B cell (primary cell): ENCODE measurements at regions not wholly inside any gene's neighbourhood (a gene's known extent, or its start where the extent isn't known, plus 50 kb on each side); places are given as distances from the start of the nearest gene placed in this dataset.

ENCODE experiments used
- ATAC-seq: fragments of 200-7000 bp; cut with Tn5 transposase; one replicate; pipeline ENCODE4 v1.10.0; 2021; ENCODE audit warnings: low read depth, mild to moderate bottlenecking, moderate number of reproducible peaks, moderate library complexity
- CTCF ChIA-PET: fragments of 350-600 bp; sonication (Branson Sonifier 250); formaldehyde crosslinking; loops from one replicate; lab custom pipeline; 2021; ENCODE audit warnings: antibody characterized with exemption, inconsistent platforms; lab: Charles Lee
- POLR2A ChIA-PET: fragments of 350-600 bp; sonication (Branson Sonifier 250); formaldehyde crosslinking; loops from one replicate; lab custom pipeline; 2021; ENCODE audit warnings: antibody characterized with exemption; lab: Charles Lee
- DNase-seq: peaks from one replicate; pipeline ENCODE4 v3.0.0; 2013
- H2AFZ ChIP-seq: 2 replicates; pipeline ENCODE4 v1.6.1; 2012; ENCODE audit warnings: mild to moderate bottlenecking, low read depth, low read length; ENCODE audit not compliant: insufficient read depth, poor library complexity, severe bottlenecking
- H3K27ac ChIP-seq, 2 donors: 1 replicate in 1 of 2; 2 replicates in 1 of 2; pipeline ENCODE4 v1.5.1; 2012 to 2013; ENCODE audit warnings: low read length in 2 of 2, mild to moderate bottlenecking in 2 of 2, moderate library complexity in 1 of 2
- H3K27me3 ChIP-seq, 4 experiments: fragments of 200-600 bp in 1 of 4; sonication (generic) in 1 of 4; replicated peaks in 1 of 4; 1 replicate in 2 of 4; 2 replicates in 2 of 4; pipeline versions ENCODE4 v1.6.1 to v1.7.0; 2013 to 2016; ENCODE audit warnings: low read length in 3 of 4, mild to moderate bottlenecking in 2 of 4, mixed read lengths in 1 of 4, moderate library complexity in 1 of 4; ENCODE audit not compliant: insufficient read depth in 4 of 4, control insufficient read depth in 3 of 4; ENCODE audit errors: control extremely low read depth in 1 of 4
- H3K36me3 ChIP-seq, 2 experiments: replicated peaks in 1 of 2; 1 replicate in 1 of 2; 2 replicates in 1 of 2; pipeline versions ENCODE4 v1.6.1 to v1.7.1; 2013; ENCODE audit warnings: low read length in 1 of 2; ENCODE audit not compliant: insufficient read depth in 2 of 2, control insufficient read depth in 1 of 2; ENCODE audit errors: control extremely low read depth in 1 of 2, extremely low read depth in 1 of 2
- H3K4me1 ChIP-seq, 2 donors: fragments of 200-600 bp in 1 of 2; sonication (generic) in 1 of 2; 1 replicate in 1 of 2; 2 replicates in 1 of 2; pipeline versions ENCODE4 v1.5.1 to v1.6.1; 2013 to 2017; ENCODE audit warnings: low read length in 2 of 2; ENCODE audit not compliant: control insufficient read depth in 2 of 2, insufficient read depth in 2 of 2
- H3K4me2 ChIP-seq: replicated peaks from 2 replicates; pipeline ENCODE3; 2012; ENCODE audit warnings: mild to moderate bottlenecking, low read depth, low read length; ENCODE audit not compliant: poor library complexity, severe bottlenecking
- H3K4me3 ChIP-seq, 5 experiments: fragments of 200-600 bp in 1 of 5; sonication (generic) in 1 of 5; 1 replicate in 3 of 5; 2 replicates in 2 of 5; pipeline versions ENCODE4 v1.5.1 to v1.7.0; 2011 to 2016; ENCODE audit warnings: low read length in 4 of 5, mild to moderate bottlenecking in 4 of 5, low read depth in 2 of 5, control low read depth in 1 of 5, moderate library complexity in 1 of 5; ENCODE audit not compliant: insufficient read depth in 1 of 5; ENCODE audit errors: control extremely low read depth in 1 of 5, extremely low read depth in 1 of 5
- H3K79me2 ChIP-seq: fragments of 200-600 bp; sonication (generic); one replicate; pipeline ENCODE4 v1.6.0; 2016; ENCODE audit warnings: low read length; ENCODE audit not compliant: control insufficient read depth, insufficient read depth
- H3K9ac ChIP-seq: fragments of 200-600 bp; sonication (generic); 2 replicates; pipeline ENCODE4 v1.6.1; 2017; ENCODE audit warnings: mild to moderate bottlenecking, low read length, moderate library complexity
- H3K9me3 ChIP-seq, 3 donors: one replicate each; pipeline versions ENCODE4 v1.6.1 to v1.7.1; 2013; ENCODE audit warnings: low read length in 2 of 3; ENCODE audit not compliant: control insufficient read depth in 2 of 3, insufficient read depth in 1 of 3; ENCODE audit errors: control extremely low read depth in 1 of 3
- H4K20me1 ChIP-seq: 2 replicates; pipeline ENCODE4 v1.6.0; 2012; ENCODE audit warnings: mild to moderate bottlenecking, low read length; ENCODE audit not compliant: insufficient read depth, control insufficient read depth, poor library complexity, severe bottlenecking
- H3K27ac Mint-ChIP-seq: one replicate; pipeline ENCODE4 v1.8.0; 2021; ENCODE audit warnings: mixed read lengths
- H3K27me3 Mint-ChIP-seq: one replicate; pipeline ENCODE4 v1.8.0; 2021; ENCODE audit warnings: mixed read lengths
- H3K4me1 Mint-ChIP-seq: one replicate; pipeline ENCODE4 v1.8.0; 2021; ENCODE audit warnings: mixed read lengths
- H3K4me3 Mint-ChIP-seq: one replicate; pipeline ENCODE4 v1.8.0; 2021; ENCODE audit warnings: mixed read lengths
- H3K9me3 Mint-ChIP-seq: one replicate; pipeline ENCODE4 v1.8.0; 2022; ENCODE audit warnings: mixed read lengths; ENCODE audit not compliant: insufficient read depth
- CTCF ChIP-seq: fragments of 200-600 bp; IDR thresholded peaks from one replicate; pipeline ENCODE4 v1.8.0; 2022; ENCODE audit warnings: antibody characterized with exemption, mild to moderate bottlenecking
- EZH2 ChIP-seq: IDR thresholded peaks from 2 replicates; pipeline ENCODE4 v1.6.1; 2012; ENCODE audit warnings: borderline replicate concordance, low read depth, mild to moderate bottlenecking, moderate library complexity, low read length; ENCODE audit not compliant: insufficient read depth, poor library complexity, severe bottlenecking
- WGBS: methylation state at CpG from one replicate; pipeline ENCODE4 v1.1.5; 2013; ENCODE audit warnings: missing lambda C conversion rate; ENCODE audit not compliant: insufficient coverage; 5-methylcytosine and 5-hydroxymethylcytosine counted together
- intact Hi-C: fragments of 100-400 bp; cut with micrococcal nuclease; formaldehyde crosslinking; loops from one replicate; pipeline ENCODE4 v1.10.0; 2022

- no peak for ATAC-seq
- no peaks in the 10 kb centered on the region for H3K27me3 ChIP-seq
- no peaks in the 10 kb centered on the region for H3K36me3 ChIP-seq
- TF ChIP-seq EZH2 (no peak), CTCF (no peak)
- Mint-ChIP-seq H3K27me3 (no peaks in the 10 kb centered on the region), H3K4me3 (no peak overlapping the region), H3K27ac (no peak overlapping the region), H3K4me1 (no peaks in the 10 kb centered on the region), H3K9me3 (no peaks in the 10 kb centered on the region)
- no peaks in the 10 kb centered on the region for H4K20me1 ChIP-seq
- ChIA-PET CTCF (no interaction called here), POLR2A (no interaction called here)
- H3K4me3 ChIP-seq: no peak overlapping the region
- no peak overlapping the region for H3K27ac ChIP-seq
- no peaks in the 10 kb centered on the region for H3K4me1 ChIP-seq
- no peaks in the 10 kb centered on the region for H3K79me2 ChIP-seq
- H3K4me2 ChIP-seq: no peak overlapping the region
- no peak overlapping the region for H2AFZ ChIP-seq
- WGBS: 93% methylated on average over 2 of the region's 4 CpGs
- H3K9ac ChIP-seq: no peak overlapping the region
- H3K9me3 ChIP-seq: peaks cover 0 to 1% (median 0%) of the 10 kb centered on the region in 3 donors
- intact Hi-C loops: no loop called here
- no peak for DNase-seq
Observed at GRCh38 chr3:6362406-6362805, 498.5 kb upstream of the GRM7 start.

GRCh38 chr3:6367171-6367570, 493.7 kb upstream of the GRM7 start:
- TF ChIP-seq CTCF (no peak), EZH2 (no peak)
- Mint-ChIP-seq H3K4me3 (no peak overlapping the region), H3K27ac (no peak overlapping the region), H3K27me3 (no peaks in the 10 kb centered on the region), H3K9me3 (no peaks in the 10 kb centered on the region), H3K4me1 (no peaks in the 10 kb centered on the region)
- Histone ChIP-seq H3K9ac (no peak overlapping the region), H3K27me3 (no peaks in the 10 kb centered on the region), H2AFZ (no peak overlapping the region), H3K27ac (no peak overlapping the region), H3K79me2 (no peaks in the 10 kb centered on the region), H3K9me3 (no peaks in the 10 kb centered on the region), H3K36me3 (no peaks in the 10 kb centered on the region), H3K4me2 (no peak overlapping the region), H3K4me3 (no peak overlapping the region), H3K4me1 (no peaks in the 10 kb centered on the region), H4K20me1 (no peaks in the 10 kb centered on the region)
- ATAC-seq: no peak
- intact Hi-C loops: no loop called here
- ChIA-PET CTCF (no interaction called here), POLR2A (no interaction called here)
- DNase-seq: no peak
- 86% methylated on average over 2 of the region's 2 CpGs for WGBS
